NCI-H524 (cell line): ENCODE measurements at regions not wholly inside any gene's neighbourhood (a gene's known extent, or its start where the extent isn't known, plus 50 kb on each side); places are given as distances from the start of the nearest gene placed in this dataset.

ENCODE experiments used
- DNase-seq, 2 experiments: peaks; one replicate each; lab custom pipeline; 2025; lab: John Stamatoyannopoulos, UW

GRCh38 chr22:27441706-27442475 lies 359.7 kb downstream of the MN1 start:
- DNase-seq: no peak

DNA sequence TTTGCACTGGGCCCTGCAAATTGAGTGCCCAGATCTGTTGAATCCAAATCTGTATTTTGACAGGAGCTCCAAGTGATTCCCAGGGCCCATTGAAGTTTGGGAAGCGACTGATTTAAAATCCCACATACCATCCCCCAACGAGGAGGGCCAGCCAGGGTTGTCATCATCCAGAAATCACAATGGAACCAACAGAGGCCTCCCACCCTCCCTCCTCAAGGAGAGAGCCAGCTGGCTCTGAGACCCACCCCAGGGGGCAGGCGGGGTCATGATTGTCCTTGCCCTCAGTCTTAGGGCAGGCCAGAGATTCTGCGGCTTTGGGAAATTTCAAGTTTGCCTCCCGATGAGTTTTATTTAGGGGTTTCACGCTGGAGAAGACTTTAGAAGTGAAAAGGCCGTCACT lies 358.2 kb downstream of the MN1 start:
- no peak for DNase-seq

GRCh38 chr22:27445881-27446280 lies 355.7 kb downstream of the MN1 start:
- DNase-seq: no peak

- no peak for DNase-seq
Observed at GRCh38 chr22:27447289-27447688, 354.3 kb downstream of the MN1 start.

- no peak for DNase-seq
Observed at GRCh38 chr22:27450448-27450847, 351.1 kb downstream of the MN1 start.

- no peak for DNase-seq
Observed at GRCh38 chr22:27452245-27452644, 349.3 kb downstream of the MN1 start.

GRCh38 chr22:27452922-27453321 lies 348.6 kb downstream of the MN1 start:
- DNase-seq: no peak

- no peak for DNase-seq
Observed at GRCh38 chr22:27453725-27454124, 347.8 kb downstream of the MN1 start.

GRCh38 chr22:27454807-27455450 lies 346.6 kb downstream of the MN1 start:
- DNase-seq: no peak

DNA sequence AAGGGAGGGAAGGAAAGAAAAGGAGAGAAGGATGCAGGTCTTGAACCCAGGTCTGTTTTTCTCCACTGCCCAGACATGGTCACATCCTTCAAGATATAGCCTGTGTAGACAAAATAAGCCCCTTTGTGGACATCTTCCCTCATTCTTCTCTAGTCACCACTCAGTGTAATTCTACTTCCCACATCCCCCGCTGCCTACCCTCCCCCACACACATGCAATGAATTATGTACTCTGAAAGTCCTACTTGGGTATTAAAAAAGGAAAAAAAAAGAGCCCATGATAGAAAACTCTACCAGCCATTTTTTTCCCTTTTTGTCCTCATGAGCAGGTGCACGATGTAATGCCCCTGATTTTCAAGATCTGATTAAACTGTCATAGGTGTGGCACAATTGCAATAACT lies 346.0 kb downstream of the MN1 start:
- DNase-seq: no peak

- DNase-seq: no peak
Observed at GRCh38 chr22:27456696-27457503, 344.7 kb downstream of the MN1 start.

- DNase-seq: no peak
Observed at GRCh38 chr22:27459999-27460398, 341.6 kb downstream of the MN1 start.

- no peak for DNase-seq
Observed at GRCh38 chr22:27460591-27461347, 340.8 kb downstream of the MN1 start.

DNA sequence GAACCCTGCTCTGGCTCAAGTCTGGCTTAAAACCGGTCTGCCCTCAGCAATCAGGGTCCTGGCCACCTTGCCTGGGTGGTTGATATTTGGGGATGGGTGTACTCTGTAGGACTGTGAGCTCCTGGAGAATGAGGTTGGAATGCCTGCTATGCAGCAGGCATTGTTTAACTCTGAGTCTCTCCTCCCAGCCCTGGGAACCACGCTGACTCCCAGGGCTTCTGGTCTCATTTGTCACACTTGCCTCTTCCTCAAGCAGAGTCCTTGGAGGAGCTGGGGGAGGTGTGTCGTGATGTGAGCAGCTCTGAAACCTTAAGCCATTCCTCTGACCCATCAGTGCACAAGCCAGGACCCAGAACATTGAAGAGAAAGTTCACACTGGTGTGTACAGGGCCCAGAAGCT lies 340.1 kb downstream of the MN1 start:
- no peak for DNase-seq

- DNase-seq: no peak
Observed at GRCh38 chr22:27462190-27462589, 339.4 kb downstream of the MN1 start.

DNA sequence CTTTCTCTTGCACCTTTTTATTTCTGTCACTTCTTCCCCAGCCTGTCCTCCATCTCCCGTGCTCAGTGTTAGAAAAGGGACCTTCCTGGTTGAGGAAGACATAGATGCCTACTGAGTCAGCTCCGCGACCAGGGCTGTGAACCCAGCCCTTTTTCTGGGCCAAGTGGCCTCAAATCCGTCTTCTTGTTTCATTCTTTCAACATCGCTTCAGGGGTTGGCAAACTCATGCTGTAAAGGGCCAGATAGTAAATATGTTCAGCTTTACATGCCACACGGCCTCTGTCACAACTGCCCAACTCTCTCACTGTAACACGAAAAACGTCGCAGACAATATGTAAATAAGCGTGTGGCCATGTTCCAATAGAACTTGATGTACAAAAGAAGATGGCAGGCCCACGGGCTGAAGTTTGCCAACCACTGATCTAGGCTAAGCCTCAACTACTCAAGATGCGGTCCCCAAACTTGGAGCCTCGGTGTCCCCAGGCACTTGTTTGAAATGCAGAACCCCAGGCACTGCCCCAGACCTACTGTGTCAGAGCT lies 338.4 kb downstream of the MN1 start:
- no peak for DNase-seq

GRCh38 chr22:27466229-27466628 lies 335.3 kb downstream of the MN1 start:
- no peak for DNase-seq

DNA sequence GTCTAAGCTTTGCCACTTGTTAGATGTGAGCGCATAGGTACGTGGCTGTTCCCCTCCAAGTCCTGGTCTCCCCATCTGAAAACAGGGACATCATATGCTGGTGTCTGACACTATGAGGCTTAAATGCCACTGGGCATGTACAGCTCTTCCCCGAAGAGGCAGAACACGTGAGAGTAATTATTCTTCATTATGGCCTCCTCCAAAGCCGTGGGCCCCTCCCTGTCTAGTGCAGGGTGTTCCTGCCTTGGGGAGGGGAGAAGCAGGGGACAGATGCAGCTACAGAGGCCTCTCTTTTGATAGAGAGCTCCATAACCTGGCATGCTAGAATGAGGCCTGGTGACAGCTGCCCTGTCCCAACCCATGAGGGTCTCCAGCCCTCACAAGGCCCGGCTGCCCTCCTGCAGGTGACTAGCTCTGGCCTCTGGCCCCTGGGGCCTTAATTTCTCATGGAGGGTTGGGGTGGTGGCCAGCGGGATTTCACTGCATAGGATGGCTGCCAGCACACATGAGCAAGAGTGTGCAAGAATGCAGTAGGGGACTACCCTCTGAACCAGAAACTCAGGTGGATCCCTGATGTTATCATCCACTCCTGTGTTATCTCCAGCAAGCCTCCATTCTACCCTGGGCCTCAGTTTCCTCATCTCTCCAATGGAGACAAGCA lies 334.6 kb downstream of the MN1 start:
- DNase-seq: no peak

GRCh38 chr22:27467711-27468110 lies 333.8 kb downstream of the MN1 start:
- no peak for DNase-seq

- DNase-seq: no peak
Observed at GRCh38 chr22:27468712-27469111, 332.8 kb downstream of the MN1 start.

DNA sequence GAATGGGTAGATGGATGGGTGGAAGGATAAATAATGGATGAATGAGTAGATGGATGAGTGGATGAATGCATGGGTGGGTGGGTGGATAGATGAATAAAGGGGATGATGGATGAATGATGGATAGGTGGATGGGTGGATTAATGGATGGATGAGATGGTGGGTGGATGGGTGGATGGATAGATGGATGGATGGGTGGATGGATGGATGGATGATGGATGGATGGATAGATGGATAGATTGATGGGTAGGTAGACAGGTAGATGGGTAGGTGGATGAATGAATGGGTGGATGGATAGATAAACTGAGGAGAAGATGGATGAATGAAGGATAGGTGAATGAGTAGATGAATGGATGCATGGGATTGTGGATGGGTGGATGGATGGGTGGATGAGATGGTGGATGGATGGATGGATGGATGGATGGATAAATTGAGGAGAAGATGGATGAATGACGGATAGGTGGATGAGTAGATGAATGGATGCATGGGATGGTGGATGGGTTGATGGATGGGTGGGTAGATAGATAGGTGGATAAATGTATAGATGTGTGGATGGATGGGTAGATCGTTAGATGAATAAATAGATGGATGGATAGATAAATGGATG lies 331.3 kb downstream of the MN1 start:
- DNase-seq: no peak
